K562 (cell line): ENCODE measurements at regions not wholly inside any gene's neighbourhood (a gene's known extent, or its start where the extent isn't known, plus 50 kb on each side); places are given as distances from the start of the nearest gene placed in this dataset.

Experiments used
- CBFB ChIP-seq: sonication (generic); formaldehyde crosslinking; IDR thresholded peaks from 2 replicates; pipeline ENCODE4 v1.4.0; 2020; ENCODE audit warnings: mild to moderate bottlenecking, missing genetic modification reagents
- CTCF ChIP-seq, 3 experiments: IDR thresholded peaks in 2 of 3; conservative IDR thresholded peaks in 1 of 3; 2 replicates each; pipeline ENCODE4 v1.5.1; 2011 to 2012; ENCODE audit warnings: low read length in 3 of 3, mild to moderate bottlenecking in 3 of 3, control low read depth in 2 of 3, improper control_type of control experiment in 1 of 3, inconsistent platforms in 1 of 3, low read depth in 1 of 3, mixed read lengths in 1 of 3, moderate library complexity in 1 of 3; ENCODE audit not compliant: insufficient read depth in 2 of 3
- GTF3C2 ChIP-seq: IDR thresholded peaks from 3 replicates; pipeline ENCODE4 v1.6.1; 2011; ENCODE audit warnings: borderline replicate concordance, mild to moderate bottlenecking, moderate library complexity; ENCODE audit not compliant: insufficient read length; ENCODE audit errors: extremely low read depth
- IRF1 ChIP-seq: sonication (generic); formaldehyde crosslinking; IDR thresholded peaks from 2 replicates; pipeline ENCODE4 v1.8.0; 2022; ENCODE audit warnings: missing genetic modification reagents, mild to moderate bottlenecking, borderline replicate concordance
- MTF1 ChIP-seq: fragments of 250-450 bp; sonication (Bioruptor Pico); IDR thresholded peaks from 2 replicates; pipeline ENCODE4 v1.9.0; 2021; ENCODE audit warnings: moderate library complexity, mild to moderate bottlenecking, inconsistent platforms, borderline replicate concordance
- POLR2H ChIP-seq: IDR thresholded peaks from 2 replicates; pipeline ENCODE4 v1.6.1; 2016; ENCODE audit warnings: missing genetic modification characterization, low read depth, mild to moderate bottlenecking, control low read depth, missing compliant biosample characterization, moderate library complexity
- SIN3A ChIP-seq, 2 experiments: fragments of 150-350 bp in 1 of 2; IDR thresholded peaks; 2 replicates each; pipeline ENCODE4 v1.6.1; 2011 to 2016; ENCODE audit warnings: borderline replicate concordance in 2 of 2, low read depth in 2 of 2, low read length in 2 of 2, mild to moderate bottlenecking in 2 of 2, moderate library complexity in 2 of 2; ENCODE audit not compliant: control insufficient read depth in 1 of 2
- ZBTB12 ChIP-seq: fragments of 250-450 bp; sonication (Bioruptor Pico); IDR thresholded peaks from 2 replicates; pipeline ENCODE4 v1.4.0; 2020
- ZNF146 ChIP-seq: IDR thresholded peaks from one replicate; pipeline ENCODE4 v1.6.1; 2018; ENCODE audit warnings: missing compliant biosample characterization; ENCODE audit not compliant: unreplicated experiment
- ZNF644 ChIP-seq: fragments of 200-800 bp; sonication (Bioruptor generic); IDR thresholded peaks from 2 replicates; pipeline ENCODE4 v1.6.1; 2016; ENCODE audit warnings: low read depth, missing genetic modification characterization, missing compliant biosample characterization

GRCh38 chr3:174532216-174532615 is 326.9 kb upstream of the NAALADL2 start:
- TF ChIP-seq GTF3C2 (no peak), CTCF (IDR thresholded peaks at IDR 0.05 in 2 of 3, conservative IDR thresholded peaks at IDR 0.05 in 1 of 3; ENCODE audit: insufficient read depth in 2 of 3, low read depth in 1 of 3, low read length in 3 of 3) (no peak), ZNF644 (tag) (no peak), CBFB (CRISPR knock-in tag) (no peak), SIN3A (IDR thresholded peaks at IDR 0.05; ENCODE audit: borderline replicate concordance in 2 of 2, control insufficient read depth in 1 of 2, low read depth in 2 of 2, low read length in 2 of 2) (no peak), MTF1 (no peak), POLR2H (no peak), ZNF146 (no peak), IRF1 (CRISPR knock-in tag) (no peak), ZBTB12 (CRISPR knock-in tag) (no peak)
